ENCODE measurements at regions not wholly inside any gene's neighbourhood (a gene's known extent, or its start where the extent isn't known, plus 50 kb on each side); places are given as distances from the start of the nearest gene placed in this dataset.
"Not testable (repeated sequence)": the region's sequence is repeated elsewhere in the genome, so short reads cannot be mapped to it uniquely, and the experiment has no call there.

DNA sequence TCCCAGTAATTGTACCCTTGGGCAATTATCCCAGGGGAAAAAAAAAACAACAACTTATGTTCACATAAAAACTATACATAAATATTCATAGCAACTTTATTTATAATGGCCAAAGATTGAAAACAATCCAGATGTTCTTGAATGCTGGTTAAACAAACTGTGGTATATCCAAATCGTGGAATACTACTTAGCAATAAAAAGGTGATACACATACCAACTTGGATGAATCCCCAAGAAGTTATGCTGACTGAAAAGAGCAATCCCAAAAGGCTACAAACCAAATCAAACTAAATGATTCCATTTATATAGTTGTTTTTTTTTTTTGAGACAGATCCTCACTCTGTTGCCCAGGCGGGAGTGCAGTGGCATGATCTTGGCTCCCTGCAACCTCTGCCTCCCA, 129.7 kb downstream of the QRSL1 start:
- in situ Hi-C loops (cut with HindIII; ENCODE audit: low sequenced_read_pairs), result no loop called here
- no peak for DNase-seq (ENCODE audit: low spot score)

GRCh38 chr6:106757722-106758467, 128.5 kb downstream of the QRSL1 start:
- no peak for DNase-seq (ENCODE audit: low spot score)
- in situ Hi-C loops (cut with HindIII; ENCODE audit: low sequenced_read_pairs), result no loop called here

DNA sequence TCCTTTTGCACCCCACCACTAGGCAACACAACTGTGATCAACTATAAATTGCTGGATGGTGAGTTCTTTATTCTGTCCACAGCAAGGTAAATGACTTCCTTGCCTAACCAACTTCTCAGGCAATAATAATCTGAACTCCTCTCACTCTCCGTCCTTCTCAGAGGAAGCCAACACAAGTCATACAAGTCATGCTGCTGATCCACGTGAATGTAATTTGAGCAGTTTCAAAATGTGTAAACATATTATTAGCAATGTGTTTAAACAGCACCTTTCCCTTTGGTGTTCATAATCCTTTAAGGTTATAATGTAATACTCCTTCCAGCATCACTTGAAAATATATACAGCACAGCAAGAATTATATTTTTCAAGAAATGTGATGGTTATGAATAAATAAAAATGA, 127.9 kb downstream of the QRSL1 start:
- DNase-seq (ENCODE audit: low spot score), result no peak
- in situ Hi-C loops (cut with HindIII; ENCODE audit: low sequenced_read_pairs), result no loop called here

DNA sequence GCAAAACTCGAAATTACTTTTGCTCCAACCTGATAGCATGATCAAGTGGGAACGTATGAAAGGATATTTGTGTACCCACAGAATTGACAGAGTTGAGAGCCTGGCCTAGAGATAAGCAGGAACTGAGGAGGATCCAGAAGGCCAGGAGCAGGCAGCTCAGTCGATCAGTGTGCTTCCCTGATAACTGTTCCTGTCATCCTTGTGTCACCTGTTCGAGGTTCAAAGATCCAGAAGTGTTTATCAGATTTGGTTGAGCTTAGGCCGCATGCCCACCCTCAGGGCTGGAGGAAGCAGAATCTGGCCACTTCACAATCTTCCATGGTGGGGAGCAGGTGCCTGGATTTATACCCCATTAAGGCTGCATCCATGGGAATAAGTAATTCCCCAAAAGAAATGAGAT, 124.8 kb downstream of the QRSL1 start:
- in situ Hi-C loops (cut with HindIII; ENCODE audit: low sequenced_read_pairs), result no loop called here

DNA sequence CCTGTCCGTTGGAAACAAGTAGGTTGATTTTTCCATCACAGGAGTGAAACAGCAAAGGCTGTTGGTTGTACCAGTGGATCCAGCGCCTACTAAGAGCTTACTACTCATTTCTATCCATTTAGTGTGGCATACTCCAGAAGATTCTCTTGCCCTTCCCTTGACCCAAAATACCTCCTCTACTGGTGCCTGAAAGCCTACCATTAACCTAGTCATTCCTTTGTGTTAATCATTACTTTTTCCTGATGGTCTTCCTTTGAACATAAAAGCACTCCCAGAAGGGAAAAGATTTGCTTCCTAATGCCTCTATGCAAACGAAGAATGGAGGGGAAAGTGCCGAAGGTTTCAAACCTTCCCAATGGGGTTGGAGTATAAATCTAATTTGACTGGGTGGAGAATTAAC, 123.3 kb downstream of the QRSL1 start:
- in situ Hi-C loops (cut with HindIII; ENCODE audit: low sequenced_read_pairs), result no loop called here
- DNase-seq (ENCODE audit: low spot score), result no peak

More for the DNA sequence above, 124.8 kb downstream of the QRSL1 start:
- DNase-seq (ENCODE audit: low spot score), result no peak

- in situ Hi-C loops (cut with HindIII; ENCODE audit: low sequenced_read_pairs), result no loop called here
- no peak for DNase-seq (ENCODE audit: low spot score)
Measured at GRCh38 chr6:106751501-106752252, 122.3 kb downstream of the QRSL1 start.

GRCh38 chr6:106750946-106751345, 121.6 kb downstream of the QRSL1 start:
- DNase-seq (ENCODE audit: low spot score), result no peak
- in situ Hi-C loops (cut with HindIII; ENCODE audit: low sequenced_read_pairs), result no loop called here

DNA sequence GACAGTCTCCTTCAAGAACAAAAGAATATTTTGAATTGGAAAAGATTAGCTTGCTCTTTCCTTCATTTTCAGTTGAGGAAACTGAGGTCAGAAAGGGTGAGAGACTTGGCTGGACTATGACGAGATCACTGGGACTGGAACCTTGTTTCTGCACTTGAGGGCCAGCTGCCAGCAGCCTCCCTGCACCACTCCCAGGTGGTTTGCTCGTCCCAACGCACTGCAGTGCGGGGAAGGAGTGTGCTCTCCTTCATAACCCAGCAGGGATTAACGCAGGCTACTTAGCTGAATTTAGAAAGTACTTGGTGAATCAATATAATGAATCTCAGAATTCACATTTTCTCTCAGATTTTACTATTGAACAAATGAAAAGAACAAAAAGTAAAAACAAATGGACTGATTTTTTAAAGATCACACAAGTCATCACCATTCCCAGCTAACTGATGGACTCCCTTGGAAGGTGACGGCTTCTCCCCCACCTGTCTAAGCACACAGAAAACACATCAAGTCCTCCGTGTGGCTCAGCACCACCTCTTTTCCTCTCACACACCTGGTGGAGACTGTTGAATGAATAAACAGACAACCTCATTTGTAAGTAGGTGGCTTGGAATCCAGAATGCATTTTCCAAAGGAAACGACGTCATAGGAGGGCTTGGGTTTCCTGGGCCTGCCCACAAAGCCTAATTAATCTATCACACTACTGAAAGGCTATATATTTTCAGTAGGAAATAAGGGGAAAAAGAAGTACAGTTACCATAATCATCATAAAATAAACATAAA, 121.0 kb downstream of the QRSL1 start:
- DNase-seq (ENCODE audit: low spot score), result no peak
- in situ Hi-C loops (cut with HindIII; ENCODE audit: low sequenced_read_pairs), result no loop called here

- in situ Hi-C loops (cut with HindIII; ENCODE audit: low sequenced_read_pairs), result no loop called here
- DNase-seq (ENCODE audit: low spot score), result no peak
Measured at GRCh38 chr6:106749609-106750008, 120.2 kb downstream of the QRSL1 start.

- no peak for DNase-seq (ENCODE audit: low spot score)
- in situ Hi-C loops (cut with HindIII; ENCODE audit: low sequenced_read_pairs), result no loop called here
Measured at GRCh38 chr6:106748547-106749207, 119.3 kb downstream of the QRSL1 start.

- in situ Hi-C loops (cut with HindIII; ENCODE audit: low sequenced_read_pairs), result no loop called here
- no peak for DNase-seq (ENCODE audit: low spot score)
Measured at GRCh38 chr6:106747139-106747538, 117.8 kb downstream of the QRSL1 start.

- no peak for DNase-seq (ENCODE audit: low spot score)
- in situ Hi-C loops (cut with HindIII; ENCODE audit: low sequenced_read_pairs), result no loop called here
Measured at GRCh38 chr6:106746652-106747051, 117.3 kb downstream of the QRSL1 start.

DNA sequence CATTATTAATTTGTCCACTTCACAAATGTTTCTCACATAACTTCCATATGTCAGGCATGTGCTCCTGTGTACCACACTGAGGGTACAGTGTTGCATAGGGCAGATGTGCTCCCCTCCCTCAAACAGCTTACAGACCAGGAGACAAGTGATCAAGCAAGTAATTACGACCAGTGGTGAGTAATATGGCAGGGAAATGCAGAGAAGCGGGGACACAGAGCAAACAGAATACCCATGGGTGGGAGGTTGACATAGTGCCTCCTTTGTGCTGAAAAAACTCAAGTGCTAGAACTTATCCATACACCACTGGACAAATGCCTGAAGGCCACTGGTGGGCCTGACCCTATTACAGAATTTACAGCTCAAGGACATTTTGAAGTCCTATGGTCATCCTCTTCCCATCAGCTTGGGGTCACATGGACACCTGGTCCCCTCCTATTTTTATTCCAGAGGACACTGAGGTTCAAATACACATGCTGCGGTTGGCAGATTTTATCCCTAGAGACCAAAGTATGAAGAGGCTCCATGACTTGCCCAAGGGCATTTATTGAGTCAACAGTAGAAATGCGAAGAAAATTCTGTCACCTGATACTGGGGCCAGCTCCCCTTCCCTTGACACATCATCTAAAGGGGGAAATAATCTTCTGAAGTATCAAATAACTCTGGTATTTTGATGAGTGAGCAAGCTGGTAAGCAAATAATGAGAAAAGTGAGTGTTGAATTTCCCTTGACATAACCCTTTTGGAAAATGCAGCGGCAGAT, 116.6 kb downstream of the QRSL1 start:
- DNase-seq (ENCODE audit: low spot score), result no peak
- in situ Hi-C loops (cut with HindIII; ENCODE audit: low sequenced_read_pairs), result no loop called here

- DNase-seq (ENCODE audit: low spot score), result no peak
- in situ Hi-C loops (cut with HindIII; ENCODE audit: low sequenced_read_pairs), result no loop called here
Measured at GRCh38 chr6:106745197-106745770, 115.9 kb downstream of the QRSL1 start.

- in situ Hi-C loops (cut with HindIII; ENCODE audit: low sequenced_read_pairs), result no loop called here
- no peak for DNase-seq (ENCODE audit: low spot score)
Measured at GRCh38 chr6:106744781-106745180, 115.4 kb downstream of the QRSL1 start.

GRCh38 chr6:106744029-106744428, 114.7 kb downstream of the QRSL1 start:
- DNase-seq (ENCODE audit: low spot score); in situ Hi-C loops (cut with HindIII; ENCODE audit: low sequenced_read_pairs): not testable (repeated sequence)

- in situ Hi-C loops (cut with HindIII; ENCODE audit: low sequenced_read_pairs), result no loop called here
Measured at GRCh38 chr6:106743612-106744011, 114.2 kb downstream of the QRSL1 start.

GRCh38 chr6:106740287-106740686, 110.9 kb downstream of the QRSL1 start:
- in situ Hi-C loops (cut with HindIII; ENCODE audit: low sequenced_read_pairs), result no loop called here
- DNase-seq (ENCODE audit: low spot score), result no peak

More at GRCh38 chr6:106743612-106744011, 114.2 kb downstream of the QRSL1 start:
- no peak for DNase-seq (ENCODE audit: low spot score)
